GM19035 (cell line): ENCODE measurements at regions not wholly inside any gene's neighbourhood (a gene's known extent, or its start where the extent isn't known, plus 50 kb on each side); places are given as distances from the start of the nearest gene placed in this dataset.
"Not testable (repeated sequence)": the region's sequence is repeated elsewhere in the genome, so short reads cannot be mapped to it uniquely, and the experiment has no call there.

Experiments used
- ATAC-seq: cut with Tn5 transposase; IDR thresholded peaks from one replicate; pipeline ENCODE4 v1.9.1; 2021; ENCODE audit not compliant: unreplicated experiment

DNA sequence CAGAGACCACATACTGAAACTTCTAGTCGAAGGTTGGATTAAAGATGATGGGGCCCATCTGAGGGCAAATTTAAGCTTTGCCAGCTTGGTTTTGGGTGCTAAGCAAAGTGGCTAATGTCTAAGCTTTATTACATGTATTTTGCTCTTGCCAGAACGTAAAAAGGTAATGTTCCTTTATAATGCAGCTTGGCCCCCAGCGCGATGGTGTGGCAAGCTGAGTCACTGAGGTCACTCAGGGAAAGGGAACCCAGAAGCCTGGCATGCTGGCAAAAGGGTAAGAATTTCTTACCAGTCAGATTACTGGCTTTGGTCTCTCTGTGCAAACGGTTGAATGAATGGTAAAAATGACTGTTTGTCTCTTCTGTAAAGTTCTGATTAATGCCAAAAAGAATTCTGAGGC lies 158.3 kb upstream of the KCND2 start:
- ATAC-seq: no peak

GRCh38 chr7:120123528-120123927 lies 149.4 kb upstream of the KCND2 start:
- ATAC-seq: no peak

- no peak for ATAC-seq
These were observed 141.7 kb upstream of the KCND2 start for GRCh38 chr7:120131096-120131839.

- ATAC-seq: no peak
These were observed 134.5 kb upstream of the KCND2 start for GRCh38 chr7:120138497-120138896.

GRCh38 chr7:120156476-120156875 lies 116.5 kb upstream of the KCND2 start:
- no peak for ATAC-seq

DNA sequence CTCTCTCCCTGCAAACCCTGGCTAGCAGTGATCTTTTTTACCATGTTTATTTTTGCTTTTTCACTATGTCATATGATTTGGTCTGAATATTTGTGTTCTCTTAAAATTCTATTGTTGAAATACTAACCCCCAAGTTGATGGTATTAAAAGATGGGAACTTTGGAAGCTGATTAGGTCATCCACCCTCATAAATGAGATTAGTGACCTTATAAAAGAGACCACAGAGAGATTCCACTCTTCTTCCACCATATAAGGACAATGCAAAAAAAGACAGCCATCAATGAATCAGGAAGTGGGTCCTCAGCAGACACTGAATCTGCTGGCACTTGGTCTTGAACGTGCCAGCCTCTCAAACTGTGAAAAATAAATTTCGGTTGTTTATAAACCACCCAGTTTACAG lies 112.8 kb upstream of the KCND2 start:
- ATAC-seq: no peak

GRCh38 chr7:120163449-120163848 lies 109.5 kb upstream of the KCND2 start:
- ATAC-seq: no peak

GRCh38 chr7:120165227-120165626 lies 107.7 kb upstream of the KCND2 start:
- ATAC-seq: no peak

DNA sequence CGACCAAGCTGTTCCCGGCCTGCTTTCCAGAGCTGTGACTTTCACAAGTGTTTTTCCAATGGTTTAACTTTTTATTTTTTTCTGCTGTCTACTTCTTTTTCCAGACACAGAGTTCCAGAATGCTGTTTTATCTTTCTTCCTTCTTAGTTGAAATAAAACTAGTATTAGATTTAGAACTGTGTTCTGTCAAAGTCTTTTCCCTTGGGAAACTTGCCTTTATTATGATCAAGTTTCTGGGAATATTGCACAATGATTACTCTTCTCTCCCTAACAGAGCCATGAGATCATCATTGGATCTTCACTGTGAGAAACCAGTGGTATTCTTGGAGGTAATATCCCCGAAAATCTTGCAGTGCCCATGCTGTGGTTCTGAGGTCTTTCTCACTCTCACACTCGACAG lies 104.9 kb upstream of the KCND2 start:
- ATAC-seq: no peak

GRCh38 chr7:120169996-120170783 lies 102.8 kb upstream of the KCND2 start:
- no peak for ATAC-seq

GRCh38 chr7:120170834-120171233 lies 102.1 kb upstream of the KCND2 start:
- no peak for ATAC-seq

DNA sequence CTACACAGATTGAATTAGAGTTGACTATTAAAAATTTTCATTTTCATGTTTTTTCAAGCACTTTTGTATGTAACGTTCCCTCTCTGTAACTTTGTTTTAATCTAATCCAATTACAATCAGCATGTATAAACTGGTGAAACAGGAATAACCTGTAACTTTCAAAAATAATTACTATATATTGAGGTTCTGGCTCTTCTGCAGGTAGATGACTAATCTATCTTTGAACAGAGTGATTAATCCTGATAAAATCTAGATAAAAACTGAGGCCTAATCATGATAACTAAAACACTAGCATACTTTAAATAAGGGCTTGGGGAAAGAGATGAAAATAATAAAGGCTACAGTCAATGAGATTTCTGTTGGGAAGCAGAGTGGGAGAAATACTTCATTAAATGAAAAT lies 101.6 kb upstream of the KCND2 start:
- no peak for ATAC-seq

- ATAC-seq: no peak
These were observed 92.8 kb upstream of the KCND2 start for GRCh38 chr7:120180221-120180620.

- ATAC-seq: no peak
These were observed 91.5 kb upstream of the KCND2 start for GRCh38 chr7:120181499-120181898.

GRCh38 chr7:120184866-120185265 lies 88.1 kb upstream of the KCND2 start:
- ATAC-seq: no peak

GRCh38 chr7:120185940-120186682 lies 86.9 kb upstream of the KCND2 start:
- no peak for ATAC-seq

GRCh38 chr7:120186688-120187087 lies 86.3 kb upstream of the KCND2 start:
- no peak for ATAC-seq

- no peak for ATAC-seq
These were observed 83.4 kb upstream of the KCND2 start for GRCh38 chr7:120189623-120190022.

DNA sequence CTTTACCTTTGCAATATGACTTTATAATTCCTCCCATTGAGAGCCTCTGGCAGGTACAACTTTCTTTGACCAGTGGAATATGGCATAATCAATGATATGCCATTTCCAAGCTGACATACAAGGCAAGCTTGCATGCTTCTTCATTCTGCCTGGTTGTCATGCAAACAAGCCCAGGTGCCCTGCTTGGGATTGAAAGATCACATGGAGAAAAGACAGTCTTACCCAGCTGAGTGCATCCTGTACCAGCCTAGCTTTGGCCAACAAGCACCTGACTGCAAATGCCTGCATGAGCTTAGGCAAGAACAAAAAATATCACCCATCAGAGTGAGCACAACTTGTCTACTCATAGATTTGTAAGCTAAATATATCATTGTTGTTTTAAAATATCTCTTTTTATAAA lies 82.9 kb upstream of the KCND2 start:
- no peak for ATAC-seq

DNA sequence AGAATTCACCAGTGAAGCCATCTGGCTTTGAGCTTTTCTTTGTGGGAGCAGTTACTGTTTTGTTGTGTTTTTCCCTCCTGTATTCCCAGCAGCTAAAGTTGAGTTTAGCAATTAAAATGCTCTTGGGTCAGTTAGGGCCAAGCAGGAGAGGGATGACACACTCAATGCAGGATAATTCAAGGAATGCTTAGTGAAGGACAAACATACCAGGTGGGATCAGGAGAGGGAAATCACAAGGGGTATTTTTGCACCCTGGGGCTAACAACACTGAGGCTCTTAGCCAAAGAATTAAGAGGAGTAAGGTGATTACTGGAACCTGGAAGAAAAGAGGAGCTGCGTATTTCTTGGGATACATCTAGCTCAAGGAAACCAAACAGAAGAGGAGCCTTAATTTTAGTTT lies 82.4 kb upstream of the KCND2 start:
- ATAC-seq: no peak

DNA sequence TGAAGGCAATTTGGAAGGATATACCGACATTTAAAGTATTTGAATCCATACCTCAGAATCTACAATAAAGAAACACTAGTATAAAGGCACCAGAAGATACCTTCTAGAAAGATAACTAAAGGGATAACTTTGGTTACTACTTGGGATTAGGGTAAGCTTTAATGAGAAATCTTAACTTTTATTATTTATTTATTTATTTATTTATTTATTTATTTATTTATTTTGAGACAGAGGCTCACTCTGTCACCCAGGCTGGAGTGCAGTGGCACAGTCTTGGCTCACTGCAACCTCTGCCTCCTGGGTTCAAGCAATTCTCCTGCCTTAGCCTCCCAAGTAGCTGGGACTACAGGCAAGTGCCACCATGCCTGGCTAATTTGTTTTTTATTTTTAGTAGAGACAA lies 81.6 kb upstream of the KCND2 start:
- not testable (repeated sequence) for ATAC-seq

DNA sequence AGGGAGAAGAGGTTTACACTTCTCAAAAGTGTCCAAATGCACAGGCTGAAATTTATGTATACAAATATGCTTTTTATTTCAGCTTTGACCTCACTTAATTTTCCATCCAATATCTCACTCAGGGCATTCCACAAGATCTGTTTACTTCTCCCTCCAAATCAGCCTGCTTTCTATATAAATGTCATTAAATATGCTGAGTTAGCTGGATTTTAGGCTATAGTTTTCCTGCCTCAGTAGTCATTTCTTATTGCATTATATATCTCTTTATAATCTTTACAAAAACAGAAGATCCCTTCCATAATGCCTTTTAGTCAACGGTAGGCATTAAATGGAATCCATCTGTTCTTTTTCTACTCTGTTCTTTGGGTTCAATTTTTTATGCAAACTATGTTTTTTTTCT lies 71.7 kb upstream of the KCND2 start:
- ATAC-seq: no peak
